Fibroblast of villous mesenchyme (primary cell): ENCODE measurements at regions not wholly inside any gene's neighbourhood (a gene's known extent, or its start where the extent isn't known, plus 50 kb on each side); places are given as distances from the start of the nearest gene placed in this dataset.

Experiments
- DNase-seq: peaks from one replicate; pipeline ENCODE4 v3.0.0-alpha.2; 2010; ENCODE audit warnings: low read depth
- H3K4me3 ChIP-seq: 2 replicates; pipeline ENCODE4 v1.5.1; 2011; ENCODE audit warnings: low read depth, mild to moderate bottlenecking, low read length
- CTCF ChIP-seq: IDR thresholded peaks from 2 replicates; pipeline ENCODE4 v1.5.1; 2012; ENCODE audit warnings: low read depth, mild to moderate bottlenecking, low read length; ENCODE audit not compliant: insufficient read depth

DNA sequence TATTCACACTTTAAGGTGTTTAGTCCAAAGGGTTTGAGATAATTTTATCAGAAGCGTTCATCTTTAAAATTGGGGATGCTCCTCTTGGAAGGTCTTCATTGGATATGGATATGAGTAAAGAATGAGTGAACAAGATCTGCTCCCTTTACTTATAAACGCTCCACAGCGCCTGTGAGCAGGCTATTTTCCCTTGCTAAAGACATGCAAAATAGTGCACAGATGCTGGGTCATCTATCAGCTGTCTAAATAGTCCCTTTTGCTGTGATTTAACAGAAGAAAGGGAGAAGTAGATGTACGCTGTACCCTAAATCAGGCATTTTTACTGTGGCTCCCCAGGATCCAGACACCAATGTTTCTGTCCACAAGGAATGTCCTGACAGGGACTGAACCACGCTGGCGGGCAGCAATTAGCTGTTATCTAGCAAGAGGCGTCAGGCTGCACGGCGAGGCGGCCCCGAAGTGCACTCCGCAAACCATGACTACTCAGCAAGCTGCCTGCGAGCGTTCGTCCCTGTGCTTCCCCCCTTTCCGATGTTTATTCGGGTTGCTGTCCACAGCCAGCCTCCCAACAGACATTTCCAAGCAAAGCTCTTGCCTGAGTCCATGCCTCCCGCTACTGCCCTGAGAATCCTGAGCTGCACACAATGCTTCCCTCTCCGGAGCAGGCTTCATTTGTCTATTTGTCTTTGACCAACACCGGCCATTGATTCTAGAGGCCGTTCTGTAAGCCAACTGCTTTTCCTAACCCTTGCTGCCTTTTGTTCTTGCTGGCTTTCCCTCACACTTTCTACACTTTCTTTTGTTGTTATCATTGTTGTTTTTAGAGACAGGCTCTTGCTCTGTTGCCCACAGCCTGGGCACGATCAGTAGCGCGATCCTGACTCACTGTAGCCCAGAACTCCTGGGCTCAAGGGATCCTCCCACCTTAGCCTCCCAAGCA is 55.7 kb upstream of the CNEP1R1 start:
- H3K4me3 ChIP-seq: no peak overlapping the region
- DNase-seq: no peak
- TF ChIP-seq CTCF: no peak

- no peak for DNase-seq
- TF ChIP-seq CTCF: no peak
- no peak overlapping the region for H3K4me3 ChIP-seq
These were observed 54.1 kb upstream of the CNEP1R1 start for GRCh38 chr16:49970797-49971431.

GRCh38 chr16:49972280-49972679 is 52.7 kb upstream of the CNEP1R1 start:
- no peak for TF ChIP-seq CTCF
- no peak overlapping the region for H3K4me3 ChIP-seq
- DNase-seq: no peak

DNA sequence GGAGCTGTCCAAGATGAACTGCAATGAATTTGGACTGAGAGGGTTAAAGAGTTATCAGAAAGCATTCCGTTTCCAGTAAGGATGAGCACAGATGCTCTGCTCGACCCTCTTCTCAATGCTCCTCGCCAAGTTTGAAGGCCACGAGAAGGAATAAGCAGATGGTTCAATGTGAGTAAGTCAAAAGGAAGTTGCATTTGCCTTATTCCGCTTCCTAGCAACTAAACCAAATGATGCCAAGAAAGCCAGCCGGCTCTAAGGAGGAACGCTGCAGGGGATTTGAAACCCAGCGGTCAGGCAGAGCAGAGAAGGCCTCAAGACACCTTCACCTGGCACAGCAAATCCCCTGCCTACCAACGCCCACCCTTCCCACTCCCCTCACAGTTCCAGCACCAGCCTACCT is 52.1 kb upstream of the CNEP1R1 start:
- DNase-seq: no peak
- no peak for TF ChIP-seq CTCF
- H3K4me3 ChIP-seq: no peak overlapping the region
